ENCODE measurements at regions not wholly inside any gene's neighbourhood (a gene's known extent, or its start where the extent isn't known, plus 50 kb on each side); places are given as distances from the start of the nearest gene placed in this dataset.
"Not testable (repeated sequence)": the region's sequence is repeated elsewhere in the genome, so short reads cannot be mapped to it uniquely, and the experiment has no call there.

GRCh38 chr5:4581289-4581688 is 558.8 kb upstream of the ADAMTS16 start:
- no peak for DNase-seq

- DNase-seq, result no peak
Measured at GRCh38 chr5:4584982-4585381, 555.1 kb upstream of the ADAMTS16 start.

GRCh38 chr5:4613440-4613839 is 526.7 kb upstream of the ADAMTS16 start:
- no peak for DNase-seq

- no peak for DNase-seq
Measured at GRCh38 chr5:4614088-4614487, 526.0 kb upstream of the ADAMTS16 start.

GRCh38 chr5:4615369-4615768 is 524.8 kb upstream of the ADAMTS16 start:
- not testable (repeated sequence) for DNase-seq

- DNase-seq, result no peak
Measured at GRCh38 chr5:4625206-4625896, 514.8 kb upstream of the ADAMTS16 start.

GRCh38 chr5:4627131-4627530 is 513.0 kb upstream of the ADAMTS16 start:
- no peak for DNase-seq

- no peak for DNase-seq
Measured at GRCh38 chr5:4627929-4628328, 512.2 kb upstream of the ADAMTS16 start.

GRCh38 chr5:4628645-4629385 is 511.3 kb upstream of the ADAMTS16 start:
- no peak for DNase-seq

GRCh38 chr5:4630031-4630430 is 510.1 kb upstream of the ADAMTS16 start:
- DNase-seq, result no peak

GRCh38 chr5:4634342-4634741 is 505.8 kb upstream of the ADAMTS16 start:
- no peak for DNase-seq

GRCh38 chr5:4636378-4636777 is 503.8 kb upstream of the ADAMTS16 start:
- no peak for DNase-seq

- DNase-seq, result no peak
Measured at GRCh38 chr5:4639946-4640345, 500.2 kb upstream of the ADAMTS16 start.

- DNase-seq, result peak; percentile 58
Measured at GRCh38 chr5:4640795-4641194, 499.3 kb upstream of the ADAMTS16 start.

- no peak for DNase-seq
Measured at GRCh38 chr5:4642525-4642924, 497.6 kb upstream of the ADAMTS16 start.

- DNase-seq, result no peak
Measured at GRCh38 chr5:4643190-4643589, 496.9 kb upstream of the ADAMTS16 start.

- no peak for DNase-seq
Measured at GRCh38 chr5:4643960-4644359, 496.2 kb upstream of the ADAMTS16 start.

- DNase-seq, result peak; percentile 33
Measured at GRCh38 chr5:4646715-4647375, 493.3 kb upstream of the ADAMTS16 start.

- DNase-seq, result no peak
Measured at GRCh38 chr5:4647955-4648354, 492.2 kb upstream of the ADAMTS16 start.

GRCh38 chr5:4651806-4652565 is 488.1 kb upstream of the ADAMTS16 start:
- DNase-seq, result no peak

- no peak for DNase-seq
Measured at GRCh38 chr5:4653475-4653874, 486.7 kb upstream of the ADAMTS16 start.

GRCh38 chr5:4659851-4660250 is 480.3 kb upstream of the ADAMTS16 start:
- DNase-seq, result no peak

GRCh38 chr5:4661326-4661725 is 478.8 kb upstream of the ADAMTS16 start:
- peak; percentile 75 for DNase-seq
